Natural killer cell treated with Interleukin-12 subunit alpha and Interleukin-12 subunit beta and Interleukin-15 and Interleukin-18, amount 100 ng/mL, for 72 hours (primary cell): ENCODE measurements at regions not wholly inside any gene's neighbourhood (a gene's known extent, or its start where the extent isn't known, plus 50 kb on each side); places are given as distances from the start of the nearest gene placed in this dataset.

ENCODE experiments used
- ATAC-seq, 2 donors: fragments of 150-1000 bp; cut with Tn5 transposase in 1 of 2; sonication (Bioruptor Pico), chemical (Tn5 transposase) in 1 of 2; 2 replicates each; pipeline ENCODE4 v1.10.0; 2021
- DNase-seq: peaks from one replicate; pipeline ENCODE4 v3.0.0; 2022; ENCODE audit warnings: low spot score
- H3K27ac Mint-ChIP-seq, 2 donors: 1 replicate in 1 of 2; 2 replicates in 1 of 2; pipeline ENCODE4 v1.8.0; 2022; ENCODE audit warnings: mixed read lengths in 2 of 2, mild to moderate bottlenecking in 1 of 2, moderate library complexity in 1 of 2
- H3K27me3 Mint-ChIP-seq, 2 donors: 1 replicate in 1 of 2; 2 replicates in 1 of 2; pipeline ENCODE4 v1.8.0; 2022; ENCODE audit warnings: mixed read lengths in 2 of 2
- H3K36me3 Mint-ChIP-seq: one replicate; pipeline ENCODE4 v1.8.0; 2022; ENCODE audit warnings: mixed read lengths
- H3K4me1 Mint-ChIP-seq, 2 donors: 1 replicate in 1 of 2; 2 replicates in 1 of 2; pipeline ENCODE4 v1.8.0; 2022; ENCODE audit warnings: low read depth in 2 of 2, mixed read lengths in 2 of 2, mild to moderate bottlenecking in 1 of 2
- H3K4me3 Mint-ChIP-seq: one replicate; pipeline ENCODE4 v1.8.0; 2022; ENCODE audit warnings: mixed read lengths
- H3K9me3 Mint-ChIP-seq: 2 replicates; pipeline ENCODE4 v1.8.0; 2022; ENCODE audit warnings: mixed read lengths

- Mint-ChIP-seq H3K4me1 (no peaks in the 10 kb centered on the region), H3K36me3 (no peaks in the 10 kb centered on the region), H3K27ac (no peak overlapping the region), H3K27me3 (peaks cover 7 to 8% of the 10 kb centered on the region in 2 donors), H3K4me3 (no peak overlapping the region), H3K9me3 (no peaks in the 10 kb centered on the region)
- DNase-seq, result no peak
- ATAC-seq, result no peak
Observed at GRCh38 chr1:213324859-213325258, 273.8 kb downstream of the RPS6KC1 start.

DNA sequence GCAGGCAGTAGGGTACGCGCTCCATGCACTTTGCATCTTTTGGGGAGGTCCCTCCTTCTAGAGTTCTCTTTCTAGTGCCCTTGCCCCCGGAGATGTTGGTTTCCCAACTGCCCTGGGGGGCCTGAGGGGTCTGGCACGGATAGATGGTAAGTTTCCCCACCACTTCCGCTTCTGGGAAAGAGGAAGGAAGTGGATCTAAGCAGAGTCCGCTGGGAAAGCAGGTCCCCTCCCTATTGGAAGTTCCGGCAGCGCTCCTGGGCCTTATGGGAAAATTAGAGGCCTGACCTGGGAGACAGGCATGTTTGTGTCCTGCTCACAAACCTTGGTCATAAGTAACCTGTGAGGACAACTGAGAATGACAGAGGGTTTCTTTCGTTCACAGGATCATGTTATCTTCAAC, 274.4 kb downstream of the RPS6KC1 start:
- H3K9me3 Mint-ChIP-seq, result no peaks in the 10 kb centered on the region
- no peaks in the 10 kb centered on the region for H3K36me3 Mint-ChIP-seq
- no peak overlapping the region for H3K27ac Mint-ChIP-seq
- DNase-seq (no peak), ATAC-seq (no peak)
- no peaks in the 10 kb centered on the region for H3K4me1 Mint-ChIP-seq
- H3K27me3 Mint-ChIP-seq, result peaks cover 8 to 9% of the 10 kb centered on the region in 2 donors
- no peak overlapping the region for H3K4me3 Mint-ChIP-seq

DNA sequence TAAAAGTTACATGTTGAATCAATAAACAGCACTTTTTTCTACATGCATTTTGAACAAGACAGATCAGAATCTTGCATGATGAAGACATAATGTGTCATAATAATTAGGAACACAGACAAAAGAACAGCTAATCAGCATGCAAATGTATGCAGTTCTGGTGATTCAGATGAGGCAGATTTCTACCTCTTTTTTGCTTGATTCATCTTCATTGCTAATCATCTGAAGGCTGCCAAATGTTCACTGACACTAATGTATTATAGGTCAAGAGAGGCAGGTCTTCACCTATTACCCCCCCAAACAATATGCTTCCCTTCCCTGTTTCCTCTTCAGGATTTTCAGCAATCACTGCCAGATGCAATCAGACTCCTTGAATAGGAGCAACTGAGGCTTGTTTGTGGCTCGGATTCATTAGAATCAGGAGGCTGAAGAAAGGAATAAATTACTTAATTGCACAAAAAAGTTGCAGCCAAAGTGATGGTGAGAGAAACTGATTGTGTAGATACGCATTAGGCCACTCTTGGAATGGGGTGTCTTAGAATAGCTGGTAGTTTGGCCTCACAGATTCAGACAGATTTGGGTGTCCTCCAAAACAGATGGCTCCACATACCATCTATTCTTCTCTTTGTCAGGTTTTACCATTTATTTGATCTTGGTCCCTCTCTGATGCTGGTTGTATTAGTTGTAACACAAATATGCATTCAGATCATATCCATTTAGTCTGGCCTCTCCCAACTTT, 275.4 kb downstream of the RPS6KC1 start:
- no peaks in the 10 kb centered on the region for H3K36me3 Mint-ChIP-seq
- H3K9me3 Mint-ChIP-seq, result no peaks in the 10 kb centered on the region
- no peak overlapping the region for H3K27ac Mint-ChIP-seq
- H3K27me3 Mint-ChIP-seq, result peaks cover 8 to 9% of the 10 kb centered on the region in 2 donors
- ATAC-seq, result no peak
- DNase-seq, result no peak
- H3K4me1 Mint-ChIP-seq, result no peaks in the 10 kb centered on the region
- no peak overlapping the region for H3K4me3 Mint-ChIP-seq

DNA sequence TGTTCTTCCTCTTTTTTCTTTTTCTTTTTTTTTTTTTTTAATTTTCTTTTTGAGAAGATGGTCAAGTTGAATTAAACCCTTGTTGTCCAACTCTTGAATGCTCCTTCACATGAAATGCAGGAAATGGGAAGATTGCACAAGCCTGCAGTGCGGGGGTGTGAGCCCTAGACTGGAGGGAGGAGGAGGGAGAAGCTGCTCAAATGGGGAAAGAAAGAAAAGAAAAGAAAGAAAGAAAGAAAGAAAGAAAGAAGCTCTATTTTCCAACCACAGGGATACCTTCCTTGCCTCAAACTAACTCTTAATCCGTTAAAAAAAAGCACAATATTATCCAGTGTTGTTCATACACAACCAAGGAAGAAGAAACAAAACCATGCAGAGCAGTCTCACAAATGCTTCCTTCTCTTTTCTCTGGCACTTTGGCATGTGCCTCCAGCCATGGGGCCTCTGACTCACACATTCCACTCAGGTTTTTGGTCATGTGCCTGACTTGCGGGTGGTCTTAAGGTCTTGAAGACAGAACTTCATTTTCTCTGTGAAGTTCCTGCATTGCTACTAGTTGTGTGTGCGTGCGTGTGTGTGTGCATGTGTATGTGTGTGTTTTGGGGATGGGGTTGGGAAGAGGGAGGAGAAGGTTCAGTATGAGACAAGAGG, 276.1 kb downstream of the RPS6KC1 start:
- Mint-ChIP-seq H3K27me3 (peaks cover 8 to 9% of the 10 kb centered on the region in 2 donors), H3K27ac (no peak overlapping the region), H3K9me3 (no peaks in the 10 kb centered on the region), H3K4me1 (peaks cover 0 to under 1% of the 10 kb centered on the region in 2 donors), H3K4me3 (no peak overlapping the region), H3K36me3 (no peaks in the 10 kb centered on the region)
- ATAC-seq, result no peak
- no peak for DNase-seq

DNA sequence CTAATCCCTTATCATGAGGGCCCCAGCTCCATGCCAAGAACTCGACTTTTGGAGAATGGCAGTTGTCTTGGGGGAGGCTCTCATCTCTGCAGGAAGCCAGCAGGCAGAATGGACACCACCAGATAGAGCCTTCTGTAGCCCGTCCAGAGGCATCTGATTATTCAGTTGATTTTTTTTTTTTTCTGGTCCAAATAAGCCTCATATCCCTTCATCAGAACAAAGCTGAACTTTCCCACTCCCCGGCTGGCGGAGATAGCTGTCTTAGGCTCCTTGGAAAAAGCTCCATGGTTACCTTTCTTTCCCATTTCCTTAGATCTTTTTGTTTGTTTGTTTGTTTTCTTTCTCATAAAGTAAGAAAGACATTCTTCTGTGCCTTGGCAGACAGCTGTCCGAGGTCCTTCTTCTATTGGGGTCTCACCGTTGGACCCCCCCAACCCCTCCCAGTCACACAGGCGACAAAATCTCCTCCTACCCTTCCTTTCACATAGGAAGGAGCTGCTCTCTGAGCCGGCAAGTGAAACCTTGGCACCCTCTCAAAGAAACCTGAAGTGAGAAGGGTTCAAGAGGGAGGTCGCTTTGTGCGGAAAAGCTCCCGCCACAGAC, 278.5 kb downstream of the RPS6KC1 start:
- no peak overlapping the region for H3K27ac Mint-ChIP-seq
- H3K4me3 Mint-ChIP-seq, result no peak overlapping the region
- DNase-seq (no peak), ATAC-seq (no peak)
- no peaks in the 10 kb centered on the region for H3K9me3 Mint-ChIP-seq
- H3K36me3 Mint-ChIP-seq, result no peaks in the 10 kb centered on the region
- H3K27me3 Mint-ChIP-seq, result peaks cover 8 to 16% of the 10 kb centered on the region in 2 donors
- peaks cover 0 to 7% of the 10 kb centered on the region in 2 donors for H3K4me1 Mint-ChIP-seq

GRCh38 chr1:213330281-213330680, 279.2 kb downstream of the RPS6KC1 start:
- Mint-ChIP-seq H3K4me3 (no peak overlapping the region), H3K4me1 (peaks cover 0 to 7% of the 10 kb centered on the region in 2 donors), H3K36me3 (no peaks in the 10 kb centered on the region), H3K27ac (no peak overlapping the region), H3K9me3 (no peaks in the 10 kb centered on the region), H3K27me3 (peaks cover 8 to 16% of the 10 kb centered on the region in 2 donors)
- no peak for ATAC-seq
- DNase-seq, result no peak

- peaks cover 0 to 7% of the 10 kb centered on the region in 2 donors for H3K4me1 Mint-ChIP-seq
- peaks cover 8 to 16% of the 10 kb centered on the region in 2 donors for H3K27me3 Mint-ChIP-seq
- ATAC-seq, result no peak
Observed at GRCh38 chr1:213331631-213332175, 280.7 kb downstream of the RPS6KC1 start.

DNA sequence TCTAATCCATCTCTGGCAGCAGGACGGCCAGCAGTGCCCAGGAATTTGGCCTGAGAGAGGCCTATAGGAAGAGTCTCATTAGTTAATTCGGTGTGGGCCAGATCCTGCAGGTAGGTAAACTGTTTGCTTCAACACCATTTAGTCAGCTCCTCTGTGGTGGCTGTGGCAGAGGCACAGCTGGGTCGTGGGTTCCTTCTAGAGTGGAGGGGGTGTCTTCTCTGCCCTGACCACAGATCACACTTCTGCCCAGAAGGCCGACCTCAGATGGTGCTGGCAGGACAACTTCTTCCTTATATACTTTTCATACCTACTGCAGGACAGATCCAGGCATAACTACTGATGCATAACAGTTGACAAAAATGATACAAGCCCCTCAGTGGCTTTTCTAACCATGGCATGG, 281.4 kb downstream of the RPS6KC1 start:
- Mint-ChIP-seq H3K9me3 (no peaks in the 10 kb centered on the region), H3K36me3 (no peaks in the 10 kb centered on the region), H3K27ac (no peak overlapping the region), H3K27me3 (peaks cover 3 to 10% of the 10 kb centered on the region in 2 donors), H3K4me3 (no peak overlapping the region), H3K4me1 (peaks cover 0 to 7% of the 10 kb centered on the region in 2 donors)
- ATAC-seq (no peak), DNase-seq (no peak)

More at GRCh38 chr1:213331631-213332175, 280.7 kb downstream of the RPS6KC1 start:
- Mint-ChIP-seq H3K4me3 (no peak overlapping the region), H3K27ac (no peak overlapping the region), H3K36me3 (no peaks in the 10 kb centered on the region), H3K9me3 (no peaks in the 10 kb centered on the region)
- DNase-seq, result no peak

DNA sequence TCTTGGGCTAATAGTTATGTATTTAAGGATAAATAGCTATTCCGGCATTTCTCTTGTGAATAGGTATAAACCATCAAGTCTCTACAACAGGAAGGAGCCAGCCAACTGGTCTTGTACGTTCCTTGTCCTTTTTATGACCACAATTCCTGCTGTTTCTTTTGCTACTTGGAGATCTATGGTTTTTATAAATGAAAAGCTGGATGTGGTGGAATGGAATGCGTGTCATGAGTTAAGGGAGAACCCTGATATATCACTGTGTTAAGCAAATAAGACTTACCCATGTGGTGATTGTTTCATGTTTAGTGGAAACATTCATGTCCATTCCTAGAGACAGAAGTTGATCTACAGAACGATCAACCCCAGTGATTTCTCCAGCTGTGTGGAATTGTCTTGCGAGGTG, 282.1 kb downstream of the RPS6KC1 start:
- H3K27me3 Mint-ChIP-seq, result peaks cover 0 to 10% of the 10 kb centered on the region in 2 donors
- no peak overlapping the region for H3K27ac Mint-ChIP-seq
- no peak overlapping the region for H3K4me3 Mint-ChIP-seq
- peaks cover 0 to 7% of the 10 kb centered on the region in 2 donors for H3K4me1 Mint-ChIP-seq
- no peaks in the 10 kb centered on the region for H3K36me3 Mint-ChIP-seq
- no peak for DNase-seq
- no peak for ATAC-seq
- H3K9me3 Mint-ChIP-seq, result no peaks in the 10 kb centered on the region

DNA sequence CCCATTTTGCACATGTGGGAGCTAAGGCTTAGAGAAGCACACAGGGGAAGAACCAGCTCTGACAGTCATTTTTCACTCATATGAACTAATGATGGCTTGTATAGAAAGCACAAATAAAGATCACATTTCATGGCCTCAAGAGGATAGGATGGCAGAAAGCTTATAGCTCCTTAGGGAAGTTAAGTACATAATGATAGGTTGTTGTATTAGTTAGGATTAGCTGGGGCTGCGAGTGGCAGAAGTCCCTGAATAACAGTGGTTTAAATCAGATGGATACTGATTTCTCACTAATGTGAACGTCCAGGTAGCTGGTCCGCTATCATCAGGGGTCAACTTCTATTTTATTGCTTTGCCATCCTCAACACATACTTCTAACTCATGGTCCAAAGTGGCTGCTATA, 284.0 kb downstream of the RPS6KC1 start:
- DNase-seq, result no peak
- H3K9me3 Mint-ChIP-seq, result no peaks in the 10 kb centered on the region
- H3K27ac Mint-ChIP-seq, result no peak overlapping the region
- no peak for ATAC-seq
- no peaks in the 10 kb centered on the region for H3K36me3 Mint-ChIP-seq
- H3K4me3 Mint-ChIP-seq, result no peak overlapping the region
- peaks cover 0 to 7% of the 10 kb centered on the region in 2 donors for H3K4me1 Mint-ChIP-seq
- H3K27me3 Mint-ChIP-seq, result peaks cover 0 to 11% of the 10 kb centered on the region in 2 donors

DNA sequence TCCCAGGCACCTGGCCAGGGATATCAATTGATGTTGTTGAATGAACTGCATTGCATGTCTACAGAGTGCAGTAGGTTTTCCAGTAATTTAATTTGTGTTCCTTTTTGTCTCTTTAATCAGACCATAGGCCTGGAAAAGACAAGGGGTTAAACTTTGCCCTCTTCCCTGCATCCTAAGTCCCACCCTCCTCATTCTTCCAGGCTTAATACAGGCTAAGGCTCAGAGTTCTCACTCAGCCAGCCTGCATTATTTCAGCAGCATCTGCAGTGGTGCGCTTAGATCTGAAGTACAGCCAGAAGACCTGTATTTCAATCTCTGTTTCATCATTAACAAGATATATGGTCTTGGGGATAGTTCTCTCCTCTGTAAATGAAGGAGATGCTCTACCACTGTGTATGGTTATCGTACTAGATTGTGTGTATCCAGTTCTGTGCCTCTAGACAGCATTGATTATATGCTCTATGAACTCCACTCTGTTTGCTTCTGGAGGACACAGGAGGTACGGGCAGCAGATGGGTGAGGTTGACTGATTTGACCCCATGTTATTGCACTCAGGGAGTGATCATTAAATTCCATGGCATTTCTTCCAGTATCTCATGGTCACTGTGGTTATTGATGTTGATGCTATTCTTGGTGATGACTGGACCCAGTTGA, 286.1 kb downstream of the RPS6KC1 start:
- H3K27ac Mint-ChIP-seq, result no peak overlapping the region
- no peak overlapping the region for H3K4me3 Mint-ChIP-seq
- no peaks in the 10 kb centered on the region for H3K36me3 Mint-ChIP-seq
- peaks cover 0 to 6% of the 10 kb centered on the region in 2 donors for H3K4me1 Mint-ChIP-seq
- ATAC-seq (peak in 1 of 2 donors; percentile 7), DNase-seq (no peak)
- no peaks in the 10 kb centered on the region for H3K9me3 Mint-ChIP-seq
- peaks cover 0 to 10% of the 10 kb centered on the region in 2 donors for H3K27me3 Mint-ChIP-seq

- H3K27ac Mint-ChIP-seq, result no peak overlapping the region
- ATAC-seq, result no peak
- no peak overlapping the region for H3K4me3 Mint-ChIP-seq
- DNase-seq, result no peak
- H3K36me3 Mint-ChIP-seq, result no peaks in the 10 kb centered on the region
- no peaks in the 10 kb centered on the region for H3K4me1 Mint-ChIP-seq
- H3K9me3 Mint-ChIP-seq, result no peaks in the 10 kb centered on the region
- peaks cover 7 to 9% of the 10 kb centered on the region in 2 donors for H3K27me3 Mint-ChIP-seq
Observed at GRCh38 chr1:213340593-213340992, 289.6 kb downstream of the RPS6KC1 start.

GRCh38 chr1:213345621-213346020, 294.6 kb downstream of the RPS6KC1 start:
- H3K4me3 Mint-ChIP-seq, result no peak overlapping the region
- H3K4me1 Mint-ChIP-seq, result no peaks in the 10 kb centered on the region
- no peak overlapping the region for H3K27ac Mint-ChIP-seq
- DNase-seq (no peak), ATAC-seq (no peak)
- peaks cover 22 to 35% of the 10 kb centered on the region in 2 donors for H3K27me3 Mint-ChIP-seq
- H3K36me3 Mint-ChIP-seq, result no peaks in the 10 kb centered on the region
- H3K9me3 Mint-ChIP-seq, result no peaks in the 10 kb centered on the region
